Stimulated activated naive CD8-positive, alpha-beta T cell treated with anti-CD3 and anti-CD28 coated beads, Interleukin-15, Interleukin-2, amounts not matched to agents 100 ng/mL and 50 ng/mL, for 24 hours (primary cell): ENCODE measurements at regions not wholly inside any gene's neighbourhood (a gene's known extent, or its start where the extent isn't known, plus 50 kb on each side); places are given as distances from the start of the nearest gene placed in this dataset.
"Not testable (repeated sequence)": the region's sequence is repeated elsewhere in the genome, so short reads cannot be mapped to it uniquely, and the experiment has no call there.

Experiments used
- H3K27ac Mint-ChIP-seq: one replicate; pipeline ENCODE4 v1.8.0; 2021; ENCODE audit warnings: mild to moderate bottlenecking, mixed read lengths
- H3K27me3 Mint-ChIP-seq: one replicate; pipeline ENCODE4 v1.8.0; 2021; ENCODE audit warnings: mixed read lengths
- H3K36me3 Mint-ChIP-seq: one replicate; pipeline ENCODE4 v1.8.0; 2021; ENCODE audit warnings: low read depth, mixed read lengths
- H3K4me1 Mint-ChIP-seq: one replicate; pipeline ENCODE4 v1.8.0; 2021; ENCODE audit warnings: low read depth, mixed read lengths
- H3K4me3 Mint-ChIP-seq: one replicate; pipeline ENCODE4 v1.8.0; 2021; ENCODE audit warnings: mild to moderate bottlenecking, mixed read lengths
- H3K9me3 Mint-ChIP-seq: one replicate; pipeline ENCODE4 v1.8.0; 2021; ENCODE audit warnings: mixed read lengths

- Mint-ChIP-seq H3K36me3 (no peaks in the 10 kb centered on the region), H3K9me3 (peaks cover 5% of the 10 kb centered on the region), H3K4me1 (no peaks in the 10 kb centered on the region), H3K4me3 (no peak overlapping the region), H3K27me3 (no peaks in the 10 kb centered on the region), H3K27ac (no peak overlapping the region)
These were observed 1130.1 kb upstream of the CELF4 start for GRCh38 chr18:38695559-38696280.

- Mint-ChIP-seq H3K4me3 (no peak overlapping the region), H3K9me3 (peaks cover 5% of the 10 kb centered on the region), H3K27me3 (no peaks in the 10 kb centered on the region), H3K4me1 (no peaks in the 10 kb centered on the region), H3K36me3 (no peaks in the 10 kb centered on the region), H3K27ac (no peak overlapping the region)
These were observed 1127.5 kb upstream of the CELF4 start for GRCh38 chr18:38693104-38693503.

DNA sequence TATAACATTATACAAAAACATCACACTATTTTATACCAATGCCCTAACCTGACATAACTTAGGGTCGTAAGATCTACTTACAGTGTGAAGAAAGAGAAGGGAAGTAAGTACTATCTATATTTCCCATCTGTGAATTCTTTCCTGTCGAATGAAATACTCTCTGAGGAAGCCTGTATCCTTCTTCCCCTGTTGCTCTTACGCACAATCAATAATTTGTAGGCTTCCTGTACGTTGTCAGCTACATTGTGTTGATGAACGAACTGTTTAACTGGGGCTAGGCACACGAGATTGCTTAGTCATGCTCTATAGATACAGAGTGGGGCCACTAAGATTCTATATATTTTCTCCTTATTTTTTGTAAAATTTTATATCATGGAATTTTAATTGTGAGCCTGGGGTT, 1125.0 kb upstream of the CELF4 start:
- H3K27me3 Mint-ChIP-seq, result no peaks in the 10 kb centered on the region
- H3K9me3 Mint-ChIP-seq, result peaks cover 5% of the 10 kb centered on the region
- no peaks in the 10 kb centered on the region for H3K4me1 Mint-ChIP-seq
- H3K4me3 Mint-ChIP-seq, result no peak overlapping the region
- H3K27ac Mint-ChIP-seq, result no peak overlapping the region
- no peaks in the 10 kb centered on the region for H3K36me3 Mint-ChIP-seq

- Mint-ChIP-seq H3K27ac (no peak overlapping the region), H3K36me3 (no peaks in the 10 kb centered on the region), H3K4me1 (no peaks in the 10 kb centered on the region), H3K9me3 (peaks cover 5% of the 10 kb centered on the region), H3K27me3 (no peaks in the 10 kb centered on the region), H3K4me3 (no peak overlapping the region)
These were observed 1122.8 kb upstream of the CELF4 start for GRCh38 chr18:38688416-38688815.

GRCh38 chr18:38670486-38670885, 1104.9 kb upstream of the CELF4 start:
- Mint-ChIP-seq H3K4me1 (no peaks in the 10 kb centered on the region), H3K4me3 (no peak overlapping the region), H3K9me3 (peaks cover 8% of the 10 kb centered on the region), H3K27me3 (no peaks in the 10 kb centered on the region), H3K36me3 (no peaks in the 10 kb centered on the region), H3K27ac (no peak overlapping the region)

DNA sequence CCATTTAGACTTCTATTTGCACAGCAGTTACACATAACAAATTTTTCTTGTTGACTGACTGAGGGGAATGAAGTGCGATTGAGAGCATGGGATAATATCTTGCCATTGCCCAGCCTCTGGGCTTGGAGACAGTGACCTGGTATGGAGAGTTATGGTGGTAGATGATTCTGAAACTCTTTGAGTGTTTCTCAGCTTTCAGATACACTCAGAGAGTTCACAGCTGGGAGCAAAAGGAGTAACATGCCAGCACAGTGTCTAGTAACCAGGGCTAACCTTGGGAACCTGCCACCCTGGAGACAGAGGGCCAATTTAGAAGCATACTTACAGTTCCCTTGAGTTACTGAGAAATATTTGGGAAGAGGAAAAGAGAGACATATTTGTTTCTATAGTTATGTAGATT, 1099.3 kb upstream of the CELF4 start:
- Mint-ChIP-seq H3K9me3 (no peaks in the 10 kb centered on the region), H3K4me3 (no peak overlapping the region), H3K27me3 (no peaks in the 10 kb centered on the region)

DNA sequence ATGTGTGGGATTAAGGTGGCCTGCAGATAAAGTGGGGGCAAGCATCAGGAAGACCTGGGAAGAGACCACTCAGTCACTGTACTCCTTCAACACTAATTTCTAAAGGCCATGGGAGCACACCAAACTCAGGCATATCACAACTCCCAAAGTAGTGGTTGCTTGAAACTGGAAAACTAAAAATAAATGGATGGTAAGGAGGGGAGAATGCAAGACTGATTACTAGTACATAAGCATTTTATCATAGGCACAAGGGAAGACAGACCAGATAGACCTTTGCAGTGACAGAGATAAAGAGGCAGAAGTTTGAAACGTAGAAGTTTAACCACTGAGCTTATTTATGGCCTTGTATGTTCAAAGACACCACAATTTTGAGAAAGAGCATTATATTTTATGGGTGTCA, 1098.1 kb upstream of the CELF4 start:
- no peaks in the 10 kb centered on the region for H3K4me1 Mint-ChIP-seq
- H3K27me3 Mint-ChIP-seq, result no peaks in the 10 kb centered on the region
- H3K36me3 Mint-ChIP-seq, result no peaks in the 10 kb centered on the region
- no peak overlapping the region for H3K27ac Mint-ChIP-seq
- H3K9me3 Mint-ChIP-seq, result no peaks in the 10 kb centered on the region
- no peak overlapping the region for H3K4me3 Mint-ChIP-seq

More for the DNA sequence above, 1099.3 kb upstream of the CELF4 start:
- H3K27ac Mint-ChIP-seq, result no peak overlapping the region
- no peaks in the 10 kb centered on the region for H3K36me3 Mint-ChIP-seq
- H3K4me1 Mint-ChIP-seq, result no peaks in the 10 kb centered on the region

DNA sequence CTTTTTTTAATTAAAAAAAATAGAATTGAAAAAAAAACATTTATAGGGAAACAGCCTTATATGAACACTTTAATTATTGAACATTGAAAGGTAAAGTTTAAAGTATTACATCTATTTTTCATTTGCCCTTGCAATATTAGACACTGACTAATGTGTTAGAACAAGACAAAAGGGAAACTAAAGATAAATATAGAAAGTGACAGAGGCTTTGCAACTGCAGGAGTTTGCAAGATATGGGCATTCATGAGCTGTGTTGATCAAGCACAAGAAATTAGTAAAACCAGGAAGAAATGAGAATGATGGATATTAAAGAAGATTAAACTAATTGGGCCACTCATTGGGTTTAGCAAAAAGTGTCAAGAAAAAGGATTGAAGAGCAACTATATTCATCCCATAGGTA, 1097.7 kb upstream of the CELF4 start:
- Mint-ChIP-seq H3K9me3 (no peaks in the 10 kb centered on the region), H3K4me1 (no peaks in the 10 kb centered on the region), H3K27me3 (no peaks in the 10 kb centered on the region), H3K27ac (no peak overlapping the region), H3K4me3 (no peak overlapping the region), H3K36me3 (no peaks in the 10 kb centered on the region)

DNA sequence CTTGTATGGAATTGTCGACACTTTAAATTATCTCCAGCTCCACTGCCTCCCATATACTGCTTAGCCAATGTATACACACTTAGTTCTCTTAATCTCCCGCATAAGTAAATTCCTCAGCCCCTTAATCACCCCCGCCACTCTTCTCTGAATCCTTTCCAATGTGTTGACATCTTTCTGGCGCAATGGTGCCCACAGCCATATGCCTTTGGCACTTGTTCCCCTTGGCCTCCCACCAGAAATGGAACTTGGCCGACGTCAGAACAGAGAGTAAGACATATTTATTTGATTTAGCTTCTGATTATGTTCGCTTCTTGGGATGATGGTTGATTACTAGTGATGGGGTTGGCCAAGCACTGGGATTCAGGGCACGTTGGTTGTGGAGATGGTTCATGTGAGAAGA, 1089.3 kb upstream of the CELF4 start:
- H3K9me3 Mint-ChIP-seq, result no peaks in the 10 kb centered on the region

DNA sequence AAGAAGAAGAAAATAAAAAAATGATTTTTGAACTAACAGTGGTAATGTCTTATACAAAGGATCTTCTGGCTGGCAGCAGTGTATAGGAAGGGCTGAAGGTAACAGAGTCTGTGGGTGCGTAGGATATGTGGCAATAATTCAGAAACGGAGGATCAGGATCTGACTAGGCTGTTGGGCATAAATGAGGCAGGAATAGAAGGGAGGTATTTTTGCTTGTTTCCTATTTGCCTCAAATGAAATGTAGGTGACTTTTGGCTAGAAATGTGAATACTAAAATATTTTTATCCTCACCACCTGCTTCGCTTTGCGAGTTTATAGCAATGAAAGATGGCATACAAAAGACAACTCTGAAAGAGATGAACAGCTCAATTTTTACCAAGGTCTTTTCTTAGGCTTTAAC, 1086.1 kb upstream of the CELF4 start:
- H3K9me3 Mint-ChIP-seq, result no peaks in the 10 kb centered on the region
- H3K4me3 Mint-ChIP-seq, result no peak overlapping the region
- no peak overlapping the region for H3K27ac Mint-ChIP-seq
- H3K36me3 Mint-ChIP-seq, result no peaks in the 10 kb centered on the region
- H3K4me1 Mint-ChIP-seq, result no peaks in the 10 kb centered on the region
- H3K27me3 Mint-ChIP-seq, result no peaks in the 10 kb centered on the region

More for the DNA sequence above, 1089.3 kb upstream of the CELF4 start:
- Mint-ChIP-seq H3K36me3 (no peaks in the 10 kb centered on the region), H3K4me3 (no peak overlapping the region), H3K4me1 (no peaks in the 10 kb centered on the region), H3K27me3 (no peaks in the 10 kb centered on the region), H3K27ac (no peak overlapping the region)

DNA sequence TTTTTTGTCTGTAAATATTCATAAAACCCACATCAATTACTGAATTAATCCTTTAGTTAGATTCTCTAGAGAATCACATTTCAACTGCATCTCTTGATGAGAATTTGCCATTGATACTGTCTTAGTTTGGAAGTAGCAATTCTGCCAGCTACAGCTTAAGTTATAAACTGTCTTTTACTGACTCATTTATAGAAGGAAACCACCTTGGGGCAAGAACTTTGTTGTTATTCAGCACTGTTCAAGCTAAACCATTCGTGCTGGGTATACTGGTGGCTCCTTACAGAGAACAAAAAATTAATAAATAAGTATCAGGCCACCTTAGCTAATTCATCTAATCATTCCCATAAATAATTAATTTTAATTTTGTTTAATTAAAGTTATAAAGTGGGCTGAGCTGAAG, 1082.6 kb upstream of the CELF4 start:
- H3K4me3 Mint-ChIP-seq, result no peak overlapping the region
- H3K4me1 Mint-ChIP-seq, result no peaks in the 10 kb centered on the region
- no peaks in the 10 kb centered on the region for H3K9me3 Mint-ChIP-seq
- H3K36me3 Mint-ChIP-seq, result no peaks in the 10 kb centered on the region
- H3K27me3 Mint-ChIP-seq, result no peaks in the 10 kb centered on the region
- H3K27ac Mint-ChIP-seq, result no peak overlapping the region

DNA sequence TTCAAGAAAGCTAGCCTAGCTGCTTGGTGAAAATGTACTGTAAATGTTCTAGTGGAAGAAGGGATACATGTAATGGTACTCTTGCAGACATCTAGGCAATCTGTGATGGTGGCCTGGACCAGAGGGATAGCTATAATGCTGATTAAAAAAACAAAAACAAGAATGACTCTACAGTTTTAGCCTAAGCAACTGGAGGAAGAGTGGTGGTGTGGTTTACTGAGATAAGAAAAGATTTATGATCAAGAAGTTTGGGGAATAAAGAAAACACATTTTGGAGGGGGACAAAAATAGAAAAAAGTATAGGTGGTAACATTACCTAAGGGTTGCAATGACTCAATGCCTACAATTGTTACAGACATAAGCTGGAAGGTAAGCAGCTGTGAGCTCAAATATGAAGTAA, 1080.7 kb upstream of the CELF4 start:
- Mint-ChIP-seq H3K9me3 (no peaks in the 10 kb centered on the region), H3K4me1 (no peaks in the 10 kb centered on the region), H3K36me3 (no peaks in the 10 kb centered on the region), H3K27me3 (no peaks in the 10 kb centered on the region), H3K27ac (no peak overlapping the region), H3K4me3 (no peak overlapping the region)

GRCh38 chr18:38644875-38645641, 1079.5 kb upstream of the CELF4 start:
- Mint-ChIP-seq H3K27me3 (no peaks in the 10 kb centered on the region), H3K9me3 (peaks cover 8% of the 10 kb centered on the region), H3K27ac (no peak overlapping the region), H3K4me3 (no peak overlapping the region), H3K36me3 (no peaks in the 10 kb centered on the region), H3K4me1 (no peaks in the 10 kb centered on the region)

DNA sequence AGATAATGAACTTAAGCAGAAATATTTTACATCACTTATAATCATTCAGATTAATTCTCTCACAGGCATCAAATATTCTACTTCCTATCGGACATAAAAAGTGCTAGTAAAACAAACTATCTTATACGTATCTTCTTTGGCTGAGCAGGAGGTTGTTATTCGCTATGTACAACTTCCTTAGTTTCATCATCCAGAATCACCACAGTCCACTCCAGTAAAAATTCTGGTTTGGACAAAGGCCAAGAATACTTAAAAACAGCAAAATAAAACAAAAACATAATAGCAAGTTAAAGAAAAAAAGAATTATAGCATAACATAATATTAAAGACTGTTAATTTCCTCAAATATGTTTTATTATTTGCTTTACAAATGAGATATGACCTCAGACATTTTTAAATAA, 1077.1 kb upstream of the CELF4 start:
- Mint-ChIP-seq H3K9me3 (peaks cover 24% of the 10 kb centered on the region), H3K4me3 (no peak overlapping the region), H3K27me3 (no peaks in the 10 kb centered on the region), H3K27ac (no peak overlapping the region), H3K4me1 (no peaks in the 10 kb centered on the region), H3K36me3 (no peaks in the 10 kb centered on the region)

DNA sequence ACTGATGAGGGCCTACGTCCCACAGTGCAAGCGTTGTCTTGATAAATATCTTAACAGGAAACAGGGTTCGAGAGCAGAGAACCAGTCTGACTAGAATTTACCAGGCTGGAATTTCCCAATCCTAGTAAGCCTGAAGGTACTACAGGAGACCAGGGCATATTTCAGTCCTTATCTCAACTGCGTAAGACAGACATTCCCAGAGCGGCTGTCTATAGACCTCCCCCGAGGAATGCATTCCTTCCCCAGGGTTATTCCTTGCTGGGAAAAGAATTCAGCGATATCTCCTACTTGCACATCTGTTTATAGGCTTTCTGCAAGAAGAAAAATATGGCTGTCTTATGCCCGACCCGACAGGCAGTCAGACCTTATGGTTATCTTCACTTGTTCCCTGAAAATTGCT, 1074.1 kb upstream of the CELF4 start:
- H3K27ac Mint-ChIP-seq, H3K27me3 Mint-ChIP-seq, H3K36me3 Mint-ChIP-seq, H3K4me1 Mint-ChIP-seq, H3K4me3 Mint-ChIP-seq: not testable (repeated sequence)
- H3K9me3 Mint-ChIP-seq, result peaks cover 28% of the 10 kb centered on the region
